Activated CD4-positive, alpha-beta T cell treated with anti-CD3 and anti-CD28 coated beads for 48 hours (primary cell): ENCODE measurements at regions not wholly inside any gene's neighbourhood (a gene's known extent, or its start where the extent isn't known, plus 50 kb on each side); places are given as distances from the start of the nearest gene placed in this dataset.

Source experiments
- DNase-seq: peaks from one replicate; pipeline ENCODE4 v3.0.0-alpha.2; 2020

DNA sequence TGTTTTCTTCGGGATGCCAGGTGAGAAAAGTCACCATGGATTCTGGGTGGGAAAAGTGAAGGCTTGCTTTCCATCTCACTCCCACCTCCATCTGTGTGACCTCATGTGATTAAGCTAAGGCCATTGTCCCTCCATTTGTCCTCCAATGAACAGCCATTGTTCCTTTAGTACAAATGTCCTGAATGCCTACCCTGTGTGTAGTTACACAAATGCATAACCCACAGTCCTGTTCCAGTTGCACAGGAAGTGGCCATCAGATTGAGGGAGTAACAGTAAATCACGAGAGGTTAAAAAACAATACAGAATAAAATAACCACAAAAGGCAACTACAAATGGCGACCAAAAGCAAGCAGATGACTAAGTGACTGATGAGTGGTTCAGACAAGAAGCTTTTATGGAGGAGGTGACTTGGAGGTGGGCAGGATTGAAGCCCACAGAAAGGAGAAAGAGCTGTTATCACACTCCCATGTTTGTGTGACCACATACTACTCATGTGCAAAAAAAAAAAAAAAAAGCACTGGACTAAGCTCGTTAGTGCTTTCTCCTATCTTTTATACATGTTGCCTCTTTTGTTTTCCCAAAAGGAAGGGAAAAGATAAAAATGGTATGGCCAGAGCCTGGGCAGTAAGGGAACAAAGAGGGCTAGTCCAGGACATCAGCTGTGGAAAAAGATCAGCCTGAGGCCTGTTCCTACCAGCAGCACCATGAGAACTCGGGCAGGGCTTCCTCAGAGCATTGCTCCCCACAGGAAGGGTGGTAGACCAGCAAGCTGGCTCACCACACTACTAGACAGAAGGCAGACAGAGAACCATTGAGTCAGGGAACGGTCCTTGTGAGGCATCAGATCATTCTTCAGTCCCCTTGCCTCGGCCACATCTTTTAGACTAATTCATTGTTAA, 111.0 kb downstream of the TFAP2A start:
- DNase-seq: no peak

DNA sequence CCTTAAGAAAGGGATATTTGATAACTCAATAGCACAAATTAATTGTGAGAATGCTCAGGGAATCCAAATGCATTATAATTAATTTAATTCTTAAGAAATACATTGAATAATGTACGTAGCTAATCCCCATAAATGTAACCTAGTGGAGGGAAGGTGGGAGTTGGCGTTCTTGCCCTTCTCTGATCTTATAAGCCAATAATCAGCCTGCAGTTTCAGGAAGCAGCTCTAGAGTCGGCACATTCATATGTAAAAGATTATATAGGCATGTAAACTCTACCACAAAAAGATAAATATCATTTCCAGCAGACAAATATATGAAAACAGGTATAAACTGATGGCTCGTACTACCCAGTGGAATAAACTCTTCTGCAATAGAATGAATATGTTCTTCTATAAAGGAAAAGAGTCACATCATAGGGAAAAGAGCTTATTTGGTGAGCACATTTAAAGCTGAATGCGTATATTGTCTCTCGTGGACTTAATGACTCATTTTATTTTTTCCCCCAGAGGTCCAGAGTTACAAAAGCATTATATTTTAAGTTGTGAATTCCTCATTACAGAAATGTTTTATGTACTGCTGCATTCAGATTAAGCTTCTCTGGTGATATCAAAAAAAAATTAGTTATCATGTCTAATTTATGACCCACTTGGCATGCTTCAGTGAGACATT, 112.2 kb downstream of the TFAP2A start:
- no peak for DNase-seq

DNA sequence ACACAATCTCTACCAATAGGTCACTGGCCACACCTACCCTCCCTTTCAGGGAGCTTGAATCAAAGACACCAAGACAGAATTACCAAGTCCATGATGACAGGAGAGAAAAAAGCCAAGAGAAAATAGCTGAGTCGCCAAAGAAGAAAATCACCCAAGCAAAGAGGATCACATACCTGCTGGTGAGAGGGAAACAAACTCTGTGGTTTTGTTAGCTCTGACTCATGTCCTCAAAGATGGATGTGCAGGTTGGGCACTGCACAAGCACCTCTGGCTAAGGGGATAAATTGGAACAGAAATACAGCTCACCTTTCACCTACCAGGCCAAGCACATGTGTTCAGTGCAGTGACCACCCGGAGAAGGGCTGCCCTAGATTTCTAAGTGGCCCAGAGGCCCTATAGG, 114.8 kb downstream of the TFAP2A start:
- DNase-seq: no peak

DNA sequence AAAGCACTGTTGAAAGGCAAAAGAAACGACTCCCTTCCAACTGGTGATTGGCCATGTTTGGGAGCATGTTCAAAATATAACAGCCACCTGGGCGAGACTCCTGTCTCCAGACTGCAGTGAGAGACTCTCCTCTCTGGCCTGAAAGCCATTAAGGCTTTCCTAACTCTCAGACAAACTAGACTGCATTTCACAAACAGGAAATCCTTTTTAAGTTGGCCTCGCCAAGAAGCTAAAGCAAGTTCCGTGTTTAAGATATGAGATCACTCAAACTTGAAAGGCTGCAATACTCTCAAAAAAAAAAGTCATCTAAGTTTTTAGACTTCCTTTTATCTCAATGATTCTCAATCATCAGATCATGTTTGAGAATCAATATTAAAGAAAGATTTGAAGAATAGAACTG, 117.0 kb downstream of the TFAP2A start:
- no peak for DNase-seq

DNA sequence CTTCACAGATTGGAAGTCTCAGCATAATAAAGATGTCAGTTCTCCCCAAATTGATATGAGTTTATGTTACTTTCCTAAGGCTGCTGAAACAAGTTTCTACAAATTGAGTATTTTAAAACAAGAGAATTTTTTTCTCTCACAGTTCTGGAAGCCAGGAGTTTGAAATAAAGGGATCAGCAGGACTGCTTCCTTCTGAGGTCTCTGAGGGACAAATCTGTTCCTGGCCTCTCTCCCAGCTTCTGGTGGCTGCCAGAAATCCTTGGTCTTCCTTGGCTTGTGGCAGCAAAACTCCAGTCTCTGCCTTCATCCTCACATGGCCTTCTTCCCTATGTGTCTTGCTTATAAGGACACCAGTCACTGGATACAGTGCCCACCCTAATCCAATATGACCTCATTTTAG, 136.1 kb downstream of the TFAP2A start:
- DNase-seq: no peak

DNA sequence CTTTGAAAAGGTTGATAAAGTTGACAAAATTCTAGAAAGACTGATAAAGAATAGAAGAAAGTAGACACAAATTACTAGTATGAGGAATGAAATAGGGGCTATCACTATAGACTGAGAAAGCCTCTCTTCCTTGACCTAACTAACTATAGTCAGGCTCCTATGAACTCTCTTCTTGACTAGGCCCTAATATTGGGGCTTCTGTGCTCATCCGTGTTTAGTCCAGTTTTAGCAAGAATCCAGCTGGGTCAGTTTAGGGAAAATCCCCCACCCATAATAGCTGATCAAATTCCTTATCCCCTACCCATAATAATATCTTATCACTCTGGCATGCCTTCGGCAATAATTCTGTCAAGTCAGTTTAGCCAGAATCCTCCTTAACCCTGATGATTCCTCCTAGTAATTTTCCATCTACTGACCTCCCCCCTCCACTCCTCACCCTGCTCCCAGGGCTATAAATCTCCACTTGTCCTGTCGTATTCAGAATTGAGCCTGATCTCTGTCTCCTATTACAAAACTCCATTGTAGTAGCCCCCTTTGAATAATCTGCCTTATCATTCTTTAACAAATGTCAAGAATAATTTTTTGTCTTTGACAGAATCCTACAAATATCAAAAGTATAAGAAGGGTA, 138.1 kb downstream of the TFAP2A start:
- DNase-seq: no peak

DNA sequence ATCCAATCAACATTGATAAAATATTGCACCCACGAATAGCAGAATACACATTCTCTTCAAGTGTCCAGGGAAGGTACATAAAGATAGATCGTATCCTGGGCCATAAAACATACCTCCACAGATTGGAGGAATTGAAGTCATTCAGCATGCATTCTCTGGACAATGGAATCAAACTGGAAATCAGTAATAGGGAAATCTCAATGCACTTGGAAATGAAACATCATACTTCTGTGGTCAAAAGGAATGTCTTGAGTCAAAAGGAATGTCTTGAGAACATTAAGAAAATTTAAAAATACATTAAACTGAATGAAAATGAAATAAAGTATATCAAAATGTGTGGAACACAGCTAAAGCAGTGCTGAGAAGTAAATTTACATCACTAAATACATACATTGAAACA, 138.8 kb downstream of the TFAP2A start:
- no peak for DNase-seq

DNA sequence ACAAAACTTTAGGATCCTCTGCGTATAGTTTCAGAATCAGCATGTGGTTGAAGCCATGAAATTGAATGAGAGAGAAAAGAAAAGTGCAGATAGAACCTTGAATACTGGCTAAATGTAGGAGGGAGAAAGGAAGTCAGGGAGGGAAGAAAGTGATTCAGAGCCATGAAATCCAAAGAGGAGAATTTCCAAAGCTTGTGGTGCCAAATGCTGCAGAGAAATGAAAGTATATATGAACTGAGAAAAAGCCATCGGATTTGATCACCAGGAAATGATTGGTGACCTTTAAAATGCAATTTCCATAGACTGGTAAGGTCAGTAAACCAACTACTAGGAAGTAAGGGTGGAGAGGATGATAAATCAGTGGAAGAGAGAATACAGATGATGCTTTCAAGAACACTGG, 142.3 kb downstream of the TFAP2A start:
- DNase-seq: no peak

DNA sequence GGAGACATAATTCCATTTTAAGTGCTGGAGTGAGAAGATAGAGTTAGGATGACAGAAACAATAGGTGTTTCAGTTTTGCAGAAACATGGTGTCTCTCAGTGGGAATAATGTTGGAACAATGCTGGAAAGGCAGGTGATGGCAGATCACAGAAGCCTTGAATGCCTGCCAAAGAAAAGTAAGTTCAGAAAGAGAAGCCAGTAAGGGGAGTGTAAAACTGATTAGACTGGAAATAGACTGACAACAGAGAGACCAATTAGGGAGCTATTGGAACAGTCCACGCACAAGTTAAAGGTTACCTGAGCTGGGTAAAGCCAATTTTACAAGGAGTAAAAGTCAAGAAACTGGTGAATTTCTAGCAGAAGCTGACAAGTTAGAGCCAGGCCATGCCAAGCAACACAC, 142.9 kb downstream of the TFAP2A start:
- DNase-seq: no peak

DNA sequence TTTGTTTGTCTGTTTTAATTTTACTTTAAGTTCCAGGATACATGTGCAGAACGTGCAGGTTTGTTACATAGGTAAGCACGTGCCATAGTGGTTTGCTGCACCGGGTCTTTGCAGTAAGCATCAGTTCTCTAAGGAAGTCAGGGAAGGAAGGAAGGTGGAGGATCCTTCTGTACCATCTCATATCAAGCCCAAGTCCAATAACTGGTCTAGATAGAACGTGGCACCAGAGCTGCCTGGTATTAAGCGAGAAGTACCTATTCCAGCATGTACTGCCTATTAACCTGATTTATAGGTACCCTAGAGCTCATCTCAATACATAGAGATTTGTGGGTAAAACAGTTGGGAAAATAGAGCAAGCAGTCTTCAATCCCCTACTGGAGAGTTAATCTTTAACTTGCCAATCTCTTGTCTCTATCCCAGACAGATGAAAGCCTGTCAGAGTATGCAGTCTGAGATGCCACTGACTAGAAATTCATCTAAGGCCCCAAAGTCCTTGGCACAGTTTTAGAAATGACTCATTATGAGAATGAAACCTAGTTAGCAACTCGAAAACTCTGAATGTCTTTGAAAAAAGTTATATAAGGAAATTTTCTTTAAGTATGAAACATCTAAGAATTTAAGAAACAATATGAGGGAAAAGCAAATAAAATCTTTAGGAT, 144.9 kb downstream of the TFAP2A start:
- no peak for DNase-seq

DNA sequence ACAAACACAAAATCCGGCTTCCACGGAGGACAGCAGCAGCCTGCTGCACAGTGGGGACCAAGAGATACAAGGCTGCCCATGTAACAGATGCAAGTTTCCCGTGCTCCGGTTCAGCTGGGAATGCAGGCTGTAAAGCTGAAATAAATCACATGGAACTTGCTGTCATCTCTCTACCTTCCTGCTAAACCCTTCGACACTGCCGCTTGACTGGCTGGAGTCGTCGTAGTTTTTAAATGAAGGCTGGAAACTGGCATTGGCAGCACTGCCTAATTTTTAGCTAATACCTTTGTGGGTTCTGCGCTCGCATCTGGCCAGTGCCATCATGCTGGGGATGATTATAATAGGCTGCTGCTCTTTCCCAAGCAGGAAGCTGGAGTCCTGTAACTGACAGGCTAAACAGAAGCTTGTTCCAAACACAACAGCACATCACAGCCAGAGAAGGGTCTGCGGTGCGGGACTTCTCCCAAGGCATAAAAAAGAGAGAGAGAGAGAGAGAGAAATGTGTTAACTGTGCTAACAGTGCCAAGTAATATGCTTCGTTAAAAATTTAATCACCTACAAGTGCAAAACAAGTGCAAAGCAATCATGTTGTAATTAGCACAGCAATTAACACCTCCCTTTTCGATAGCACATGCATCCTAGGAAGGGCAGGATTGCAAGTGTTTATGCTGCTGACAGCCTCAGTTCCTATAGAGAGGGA, 146.1 kb downstream of the TFAP2A start:
- DNase-seq: no peak

DNA sequence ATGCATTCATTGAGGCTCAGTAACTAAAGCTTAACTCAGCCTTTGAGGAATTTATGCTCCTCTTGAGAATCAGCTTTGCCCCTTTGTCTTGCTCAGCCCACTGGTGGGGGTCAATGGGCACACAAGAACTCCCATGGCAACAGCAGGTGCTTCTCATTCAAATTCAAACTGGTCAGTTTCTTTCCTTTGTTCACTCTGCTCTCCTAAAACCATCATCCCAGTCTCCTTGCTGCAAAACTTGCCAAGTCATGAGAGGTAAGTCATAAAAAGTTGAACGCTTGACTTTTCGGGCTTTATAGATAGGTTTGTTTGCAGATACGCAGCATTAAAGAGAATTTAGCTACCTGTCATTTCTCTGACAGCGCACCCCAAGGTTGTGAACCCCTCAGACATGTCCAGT, 146.8 kb downstream of the TFAP2A start:
- no peak for DNase-seq

DNA sequence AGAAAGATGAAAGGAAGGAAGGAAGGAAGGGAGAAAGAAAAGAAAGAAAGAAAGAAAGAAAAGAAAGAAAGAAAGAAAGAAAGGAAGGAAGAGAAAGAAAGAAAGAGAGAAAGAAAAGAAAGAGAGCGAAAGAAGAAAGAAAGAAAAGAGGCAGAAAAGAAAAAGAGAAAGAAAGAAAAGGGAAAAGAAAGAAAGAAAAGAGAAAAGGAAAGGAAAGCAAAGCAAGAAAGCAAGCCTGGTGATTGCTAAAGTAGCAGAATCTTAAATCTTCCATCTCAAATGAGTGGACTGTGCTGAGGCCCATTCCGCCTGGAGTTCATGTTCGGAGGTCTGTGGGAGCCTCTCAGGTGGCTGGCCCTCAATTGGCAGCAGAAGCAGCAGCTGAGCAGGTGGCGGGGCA, 148.4 kb downstream of the TFAP2A start:
- DNase-seq: no peak

DNA sequence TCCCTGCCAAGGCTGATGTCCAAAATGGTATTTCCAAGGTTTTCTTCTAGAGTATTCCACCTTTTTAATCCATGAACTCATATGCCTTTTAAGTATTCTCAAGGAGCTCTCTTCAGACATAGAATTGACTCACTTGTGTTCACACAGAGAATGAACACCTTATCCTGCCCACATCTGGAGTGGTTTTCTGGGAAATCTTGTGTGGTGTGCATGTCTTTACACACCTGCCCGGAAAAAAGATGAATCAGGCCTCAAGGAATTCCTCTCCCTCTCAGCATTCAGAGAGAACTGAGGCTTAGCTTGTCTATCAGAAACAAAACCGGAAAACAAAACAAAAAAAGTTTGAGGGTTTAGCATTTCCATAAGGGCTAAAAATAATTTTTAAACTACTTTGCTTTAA, 148.8 kb downstream of the TFAP2A start:
- DNase-seq: no peak

DNA sequence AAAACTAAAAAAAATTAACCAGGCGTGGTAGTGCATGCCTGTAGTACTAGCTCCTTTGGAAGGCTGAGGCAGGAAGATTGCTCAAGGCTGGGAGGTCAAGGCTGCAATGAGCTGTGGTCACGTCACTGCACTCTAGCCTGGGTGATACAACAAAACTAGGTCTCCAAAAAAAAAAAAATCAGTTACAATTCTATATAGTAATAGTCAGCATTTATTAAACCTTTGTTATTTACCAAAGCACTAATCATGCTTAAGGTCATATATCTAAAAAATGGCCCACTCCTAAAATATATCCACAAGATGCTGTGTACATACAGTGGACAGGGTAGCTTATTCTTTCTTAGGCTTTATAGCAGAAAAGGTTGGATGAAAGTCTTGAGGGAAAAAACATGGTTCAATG, 152.4 kb downstream of the TFAP2A start:
- DNase-seq: no peak

DNA sequence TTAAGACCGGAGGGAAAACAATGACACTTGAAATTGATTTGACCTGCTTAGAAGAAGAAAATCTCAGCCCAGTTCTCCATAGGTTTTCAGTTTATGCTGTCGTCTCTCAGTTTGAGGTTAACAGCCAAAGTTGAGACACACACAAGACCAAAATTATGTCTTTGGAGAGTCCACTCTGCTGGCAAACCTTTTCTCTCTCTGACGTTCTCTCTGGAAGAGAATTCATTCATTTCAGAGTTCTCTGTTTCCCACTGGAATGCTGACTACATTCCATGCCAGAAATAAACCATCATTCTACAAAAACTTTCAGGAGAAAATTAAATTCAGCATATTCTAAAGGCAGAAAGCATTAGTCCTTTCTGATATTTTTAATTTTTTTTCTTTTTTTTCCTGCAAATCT, 155.2 kb downstream of the TFAP2A start:
- DNase-seq: no peak

DNA sequence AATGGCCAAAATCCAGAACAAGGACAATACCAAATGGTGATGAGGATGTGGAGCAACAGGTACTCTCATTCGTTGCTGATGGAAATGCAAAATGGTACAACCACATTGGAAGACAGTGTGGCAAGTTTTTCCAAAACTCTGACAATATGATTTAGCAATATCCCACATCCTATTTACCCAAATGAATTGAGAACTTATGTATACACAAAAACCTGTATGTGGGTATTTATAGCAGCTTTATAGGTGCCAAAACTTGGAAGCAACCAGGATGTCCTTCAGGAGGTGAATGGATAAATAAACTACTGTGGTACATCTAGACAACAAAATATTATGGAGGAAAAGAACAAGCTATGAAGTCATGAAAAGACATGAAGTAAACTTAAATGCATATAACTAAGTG, 156.5 kb downstream of the TFAP2A start:
- DNase-seq: no peak

DNA sequence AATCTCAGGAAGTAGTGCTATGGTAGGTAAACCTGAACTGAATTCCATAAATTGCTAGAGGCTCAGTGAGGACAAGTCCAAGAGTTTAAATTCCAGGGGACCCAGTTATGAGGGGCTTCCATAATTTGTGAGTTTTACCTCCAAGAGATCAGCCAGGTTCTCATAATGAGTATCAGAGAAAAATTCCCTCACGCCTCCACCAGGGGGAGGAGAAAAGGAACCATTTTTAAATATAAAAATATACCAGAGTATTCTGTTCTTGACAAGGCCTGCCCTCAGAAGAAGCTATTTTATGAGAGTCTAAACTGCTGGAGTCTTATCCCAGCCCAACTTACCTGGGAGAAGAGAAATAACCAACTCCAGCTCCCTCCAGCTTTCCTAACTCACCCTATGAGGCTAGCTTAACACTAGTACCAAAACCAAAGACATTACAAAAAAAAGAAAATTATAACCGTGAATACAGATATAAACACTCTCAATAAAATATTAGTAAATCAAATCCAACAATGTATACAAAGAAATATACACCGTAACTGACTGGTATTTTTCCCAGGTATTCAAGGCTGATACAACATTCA, 158.7 kb downstream of the TFAP2A start:
- DNase-seq: peak; percentile 4

DNA sequence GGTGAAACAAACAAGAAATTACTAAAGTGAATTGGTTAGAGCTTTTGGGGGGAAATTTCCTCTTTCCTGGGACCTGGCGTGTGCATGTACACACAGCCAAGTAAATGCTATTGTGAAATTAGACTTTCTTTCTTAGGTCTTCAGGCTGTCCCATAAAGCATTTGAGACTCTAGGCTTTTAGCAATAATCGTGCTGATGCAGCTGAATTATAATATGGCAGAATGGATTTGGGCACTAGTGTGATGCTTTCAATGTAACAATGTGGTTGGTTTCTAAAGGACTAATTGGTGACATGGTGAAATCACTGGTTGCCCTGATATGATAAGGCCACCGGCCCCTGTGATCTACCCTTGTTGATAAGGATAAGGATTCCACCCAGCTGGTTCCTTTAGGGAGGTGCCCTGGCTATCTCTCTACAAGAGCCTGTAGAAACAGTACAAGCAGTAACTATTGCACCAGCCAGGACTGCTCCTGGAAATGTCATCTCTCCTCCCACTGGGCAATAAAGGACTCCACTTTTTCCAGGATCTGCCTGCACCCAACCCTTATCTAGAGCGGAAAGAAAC, 164.1 kb downstream of the TFAP2A start:
- DNase-seq: no peak

DNA sequence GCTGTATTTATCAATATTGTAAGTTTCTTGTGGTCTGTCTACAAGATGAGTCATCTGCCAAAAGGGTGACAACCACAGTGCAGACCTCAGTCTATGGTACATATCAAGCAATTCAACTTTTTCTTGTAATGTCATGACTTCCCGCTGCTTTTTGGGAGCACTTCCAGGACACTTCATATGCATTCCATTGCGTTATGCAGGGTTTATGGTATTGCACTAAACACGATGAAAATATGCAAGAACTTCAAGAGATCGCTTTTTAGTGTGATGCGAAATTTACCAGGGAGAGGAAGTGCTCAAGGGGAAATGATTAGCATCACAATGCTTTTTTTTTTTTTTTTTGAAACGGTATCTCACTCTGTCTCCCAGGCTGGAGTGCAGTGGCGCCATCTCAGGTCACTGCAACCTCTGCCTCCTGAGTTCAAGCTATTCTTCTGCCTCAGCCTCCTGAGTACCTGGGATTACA, 166.5 kb downstream of the TFAP2A start:
- DNase-seq: no peak

DNA sequence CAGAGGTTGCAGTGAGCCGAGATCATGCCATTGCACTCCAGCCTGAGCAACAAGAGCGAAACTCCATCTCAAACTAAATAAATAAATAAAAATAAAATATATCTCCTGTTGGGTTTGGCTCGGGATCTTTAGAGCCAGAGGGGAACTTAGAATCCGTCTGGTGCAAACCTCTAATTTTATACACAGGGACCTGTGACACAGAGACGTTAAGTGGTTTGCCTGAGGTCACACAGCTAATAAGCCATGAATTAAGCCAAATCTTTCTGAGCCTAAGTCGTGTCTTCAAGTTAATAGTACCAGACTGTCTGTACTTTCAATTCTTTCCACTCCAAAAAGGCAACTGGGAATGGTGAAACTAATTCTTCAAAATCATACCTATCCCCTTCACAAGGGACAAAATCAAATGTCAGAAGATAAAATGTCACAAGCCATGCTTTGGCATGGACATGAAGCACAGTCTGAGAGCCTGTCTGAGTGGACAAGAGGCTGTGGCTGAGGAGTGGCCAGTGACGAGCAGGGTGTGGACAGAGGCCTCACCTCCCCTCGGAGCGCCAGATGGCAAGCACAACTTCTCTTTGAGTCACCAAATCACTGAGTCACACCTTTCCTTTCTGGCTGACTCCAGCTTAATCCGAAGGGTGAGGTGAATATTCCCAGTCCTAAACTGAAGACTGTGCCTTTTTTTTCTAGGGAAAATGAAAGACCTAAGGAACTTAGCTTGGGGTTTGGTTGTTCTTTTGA, 177.4 kb downstream of the TFAP2A start:
- no peak for DNase-seq
